ENCODE measurements at regions not wholly inside any gene's neighbourhood (a gene's known extent, or its start where the extent isn't known, plus 50 kb on each side); places are given as distances from the start of the nearest gene placed in this dataset.

GRCh38 chr4:165609653-165610052, 230.8 kb downstream of the CPE start:
- FAIRE-seq (no peak), DNase-seq (ENCODE audit: extremely low spot score, insufficient read length, low read depth) (no peak)

GRCh38 chr4:165610679-165611437, 232.1 kb downstream of the CPE start:
- DNase-seq (ENCODE audit: extremely low spot score, insufficient read length, low read depth): no peak
- FAIRE-seq: no peak

- FAIRE-seq (no peak), DNase-seq (ENCODE audit: extremely low spot score, insufficient read length, low read depth) (no peak)
Measured at GRCh38 chr4:165612936-165613335, 234.1 kb downstream of the CPE start.

GRCh38 chr4:165613581-165613980, 234.8 kb downstream of the CPE start:
- DNase-seq (ENCODE audit: extremely low spot score, insufficient read length, low read depth) (no peak), FAIRE-seq (no peak)

GRCh38 chr4:165620913-165621312, 242.1 kb downstream of the CPE start:
- DNase-seq (ENCODE audit: extremely low spot score, insufficient read length, low read depth) (no peak), FAIRE-seq (no peak)

- no peak for FAIRE-seq
- DNase-seq (ENCODE audit: extremely low spot score, insufficient read length, low read depth): no peak
Measured at GRCh38 chr4:165621983-165622382, 243.2 kb downstream of the CPE start.

GRCh38 chr4:165625281-165625680, 246.5 kb downstream of the CPE start:
- no peak for DNase-seq (ENCODE audit: extremely low spot score, insufficient read length, low read depth)
- no peak for FAIRE-seq

GRCh38 chr4:165626316-165626715, 246.7 kb upstream of the TLL1 start:
- DNase-seq (ENCODE audit: extremely low spot score, insufficient read length, low read depth) (no peak), FAIRE-seq (no peak)

- no peak for FAIRE-seq
- DNase-seq (ENCODE audit: extremely low spot score, insufficient read length, low read depth): no peak
Measured at GRCh38 chr4:165627128-165627527, 245.9 kb upstream of the TLL1 start.

- DNase-seq (ENCODE audit: extremely low spot score, insufficient read length, low read depth) (no peak), FAIRE-seq (no peak)
Measured at GRCh38 chr4:165627548-165627947, 245.5 kb upstream of the TLL1 start.

GRCh38 chr4:165628572-165628971, 244.5 kb upstream of the TLL1 start:
- DNase-seq (ENCODE audit: extremely low spot score, insufficient read length, low read depth) (no peak), FAIRE-seq (no peak)

GRCh38 chr4:165630671-165631070, 242.4 kb upstream of the TLL1 start:
- FAIRE-seq (no peak), DNase-seq (ENCODE audit: extremely low spot score, insufficient read length, low read depth) (no peak)

- no peak for FAIRE-seq
Measured at GRCh38 chr4:165631208-165631894, 241.7 kb upstream of the TLL1 start.

GRCh38 chr4:165631912-165632311, 241.1 kb upstream of the TLL1 start:
- no peak for DNase-seq (ENCODE audit: extremely low spot score, insufficient read length, low read depth)
- FAIRE-seq: no peak

More at GRCh38 chr4:165631208-165631894, 241.7 kb upstream of the TLL1 start:
- DNase-seq (ENCODE audit: extremely low spot score, insufficient read length, low read depth): no peak

- FAIRE-seq (no peak), DNase-seq (ENCODE audit: extremely low spot score, insufficient read length, low read depth) (no peak)
Measured at GRCh38 chr4:165634766-165635165, 238.3 kb upstream of the TLL1 start.

- DNase-seq (ENCODE audit: extremely low spot score, insufficient read length, low read depth) (no peak), FAIRE-seq (no peak)
Measured at GRCh38 chr4:165635381-165635780, 237.7 kb upstream of the TLL1 start.

- no peak for DNase-seq (ENCODE audit: extremely low spot score, insufficient read length, low read depth)
- no peak for FAIRE-seq
Measured at GRCh38 chr4:165635951-165636350, 237.1 kb upstream of the TLL1 start.

- no peak for DNase-seq (ENCODE audit: extremely low spot score, insufficient read length, low read depth)
- FAIRE-seq: no peak
Measured at GRCh38 chr4:165651901-165652300, 221.1 kb upstream of the TLL1 start.

- DNase-seq (ENCODE audit: extremely low spot score, insufficient read length, low read depth) (no peak), FAIRE-seq (no peak)
Measured at GRCh38 chr4:165654556-165654955, 218.5 kb upstream of the TLL1 start.

GRCh38 chr4:165656399-165656798, 216.6 kb upstream of the TLL1 start:
- FAIRE-seq (no peak), DNase-seq (ENCODE audit: extremely low spot score, insufficient read length, low read depth) (no peak)

GRCh38 chr4:165656829-165657490, 216.1 kb upstream of the TLL1 start:
- FAIRE-seq: no peak
- no peak for DNase-seq (ENCODE audit: extremely low spot score, insufficient read length, low read depth)
